ENCODE measurements at regions not wholly inside any gene's neighbourhood (a gene's known extent, or its start where the extent isn't known, plus 50 kb on each side); places are given as distances from the start of the nearest gene placed in this dataset.

DNA sequence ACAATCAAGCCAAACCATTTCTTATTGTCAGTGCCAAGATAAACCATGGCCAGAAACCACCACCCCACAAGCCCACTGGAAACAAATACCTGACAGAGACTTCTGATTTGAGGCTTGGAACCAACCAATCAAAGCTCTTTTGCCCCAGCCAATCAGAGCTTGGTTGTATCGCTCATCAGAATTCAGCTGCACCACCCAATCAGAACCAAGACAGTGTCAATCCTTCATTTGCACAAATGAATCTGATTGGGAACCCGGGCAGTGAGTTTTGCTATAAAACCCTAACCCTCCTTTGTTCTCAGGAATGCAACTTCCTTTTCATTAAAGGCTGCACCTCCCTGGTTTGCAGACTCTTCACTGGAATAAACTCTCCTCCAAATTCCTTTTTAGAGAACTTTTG is 87.4 kb downstream of the ELAPOR2 start:
- Histone ChIP-seq H3K4me3 (no peak overlapping the region), H2AFZ (replicated peaks) (no peak overlapping the region), H3K9me3 (ENCODE audit: low read depth) (no peaks in the 10 kb centered on the region), H3K4me1 (peaks cover 67% of the 10 kb centered on the region), H3K27ac (peak overlapping the region; percentile 91), H3F3A (ENCODE audit: low read depth) (peaks cover 12% of the 10 kb centered on the region), H3K27me3 (no peaks in the 10 kb centered on the region), H3K9ac (no peak overlapping the region), H3K4me2 (peak overlapping the region; percentile 56), H3K36me3 (no peaks in the 10 kb centered on the region), H3K79me2 (ENCODE audit: low read depth) (peaks cover 99% of the 10 kb centered on the region), H4K20me1 (ENCODE audit: low read depth) (peaks cover 71% of the 10 kb centered on the region)
- DNase-seq (ENCODE audit: low spot score) = peak; percentile 69
- Mint-ChIP-seq H3K36me3 (peaks cover 22% of the 10 kb centered on the region), H3K9me3 (peaks cover 21% of the 10 kb centered on the region), H3K4me3 (no peak overlapping the region), H3K27me3 (ENCODE audit: insufficient read depth, low read depth) (no peaks in the 10 kb centered on the region), H3K4me1 (peaks cover 25% of the 10 kb centered on the region), H3K27ac (no peak overlapping the region)
- TF ChIP-seq EZH2 (IDR thresholded peaks at IDR 0.05) (no peak), CTCF (IDR thresholded peaks at IDR 0.05) (no peak), EZH2phosphoT487 (IDR thresholded peaks at IDR 0.05) (no peak)

DNA sequence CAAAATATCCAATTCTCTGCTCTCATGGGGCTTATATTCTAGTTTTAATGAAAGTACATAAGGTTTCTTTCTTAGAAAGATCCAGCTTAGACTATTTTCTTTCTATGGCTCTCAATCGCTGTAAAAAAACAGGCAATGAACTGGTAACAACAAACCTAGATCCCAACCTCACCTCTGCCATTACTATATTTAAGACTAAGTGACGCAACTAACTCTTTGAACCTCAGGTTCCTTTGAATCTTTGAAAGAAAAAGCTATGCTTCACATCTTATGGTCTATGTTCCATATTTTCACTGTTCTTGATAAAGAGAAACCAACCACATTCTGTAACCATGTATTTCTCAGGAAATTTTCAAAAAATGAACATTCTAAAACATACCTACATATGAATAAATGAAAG is 88.5 kb downstream of the ELAPOR2 start:
- peaks cover 64% of the 10 kb centered on the region for H3K4me1 ChIP-seq
- H3K9me3 ChIP-seq (ENCODE audit: low read depth) = no peaks in the 10 kb centered on the region

GRCh38 chr7:86970547-86970946 is 88.9 kb downstream of the ELAPOR2 start:
- Histone ChIP-seq H2AFZ (replicated peaks) (no peak overlapping the region), H3K4me2 (peak overlapping the region; percentile 25), H3K27ac (no peak overlapping the region), H3K27me3 (no peaks in the 10 kb centered on the region), H3K9me3 (ENCODE audit: low read depth) (no peaks in the 10 kb centered on the region), H3K4me3 (no peak overlapping the region), H3K36me3 (no peaks in the 10 kb centered on the region), H4K20me1 (ENCODE audit: low read depth) (peaks cover 71% of the 10 kb centered on the region), H3K9ac (no peak overlapping the region), H3K79me2 (ENCODE audit: low read depth) (peaks cover 99% of the 10 kb centered on the region), H3F3A (ENCODE audit: low read depth) (peaks cover 12% of the 10 kb centered on the region), H3K4me1 (peaks cover 64% of the 10 kb centered on the region)
- Mint-ChIP-seq H3K4me1 (peaks cover 24% of the 10 kb centered on the region), H3K27me3 (ENCODE audit: insufficient read depth, low read depth) (no peaks in the 10 kb centered on the region), H3K27ac (no peak overlapping the region), H3K4me3 (no peak overlapping the region), H3K36me3 (peaks cover 14% of the 10 kb centered on the region), H3K9me3 (peaks cover 14% of the 10 kb centered on the region)
- no peak for DNase-seq (ENCODE audit: low spot score)
- no peak for TF ChIP-seq CTCF (IDR thresholded peaks at IDR 0.05)
- no peak for TF ChIP-seq EZH2 (IDR thresholded peaks at IDR 0.05)
- TF ChIP-seq EZH2phosphoT487 (IDR thresholded peaks at IDR 0.05) = no peak

More for the DNA sequence above, 88.5 kb downstream of the ELAPOR2 start:
- Histone ChIP-seq H3K27me3 (no peaks in the 10 kb centered on the region), H3K79me2 (ENCODE audit: low read depth) (peaks cover 99% of the 10 kb centered on the region), H3K4me3 (no peak overlapping the region), H3K36me3 (no peaks in the 10 kb centered on the region), H2AFZ (replicated peaks) (no peak overlapping the region), H3F3A (ENCODE audit: low read depth) (peaks cover 12% of the 10 kb centered on the region), H3K27ac (peak overlapping the region; percentile 10), H3K4me2 (no peak overlapping the region), H4K20me1 (ENCODE audit: low read depth) (peaks cover 71% of the 10 kb centered on the region), H3K9ac (no peak overlapping the region)
- no peak overlapping the region for H3K4me3 Mint-ChIP-seq
- no peak for TF ChIP-seq EZH2phosphoT487 (IDR thresholded peaks at IDR 0.05)
- no peak for TF ChIP-seq EZH2 (IDR thresholded peaks at IDR 0.05)
- no peak for TF ChIP-seq CTCF (IDR thresholded peaks at IDR 0.05)
- DNase-seq (ENCODE audit: low spot score) = no peak
- H3K4me1 Mint-ChIP-seq = peaks cover 22% of the 10 kb centered on the region
- H3K36me3 Mint-ChIP-seq = peaks cover 16% of the 10 kb centered on the region
- peaks cover 14% of the 10 kb centered on the region for H3K9me3 Mint-ChIP-seq
- no peaks in the 10 kb centered on the region for H3K27me3 Mint-ChIP-seq (ENCODE audit: insufficient read depth, low read depth)
- H3K27ac Mint-ChIP-seq = no peak overlapping the region
